Astrocyte of the cerebellum (primary cell): ENCODE measurements at regions not wholly inside any gene's neighbourhood (a gene's known extent, or its start where the extent isn't known, plus 50 kb on each side); places are given as distances from the start of the nearest gene placed in this dataset.
A peak's percentile ranks its signal among the peaks of the same experiment; 100 is the strongest.

ENCODE experiments used
- DNase-seq: peaks from one replicate; pipeline ENCODE4 v3.0.0-alpha.2; 2011; ENCODE audit warnings: low read depth
- H3K4me3 ChIP-seq: 2 replicates; pipeline ENCODE4 v1.5.1; 2011; ENCODE audit warnings: mild to moderate bottlenecking, low read depth, low read length, moderate library complexity
- in situ Hi-C: cut with HindIII; loops from 2 replicates; pipeline ENCODE4 v1.10.0; 2017; ENCODE audit warnings: low sequenced_read_pairs
- TF ChIP-seq, protein P1 (sequence below): IDR thresholded peaks from 2 replicates; pipeline ENCODE4 v1.5.1; 2012; ENCODE audit warnings: low read length, low read depth, moderate library complexity, mild to moderate bottlenecking; ENCODE audit errors: missing control alignments

DNA sequence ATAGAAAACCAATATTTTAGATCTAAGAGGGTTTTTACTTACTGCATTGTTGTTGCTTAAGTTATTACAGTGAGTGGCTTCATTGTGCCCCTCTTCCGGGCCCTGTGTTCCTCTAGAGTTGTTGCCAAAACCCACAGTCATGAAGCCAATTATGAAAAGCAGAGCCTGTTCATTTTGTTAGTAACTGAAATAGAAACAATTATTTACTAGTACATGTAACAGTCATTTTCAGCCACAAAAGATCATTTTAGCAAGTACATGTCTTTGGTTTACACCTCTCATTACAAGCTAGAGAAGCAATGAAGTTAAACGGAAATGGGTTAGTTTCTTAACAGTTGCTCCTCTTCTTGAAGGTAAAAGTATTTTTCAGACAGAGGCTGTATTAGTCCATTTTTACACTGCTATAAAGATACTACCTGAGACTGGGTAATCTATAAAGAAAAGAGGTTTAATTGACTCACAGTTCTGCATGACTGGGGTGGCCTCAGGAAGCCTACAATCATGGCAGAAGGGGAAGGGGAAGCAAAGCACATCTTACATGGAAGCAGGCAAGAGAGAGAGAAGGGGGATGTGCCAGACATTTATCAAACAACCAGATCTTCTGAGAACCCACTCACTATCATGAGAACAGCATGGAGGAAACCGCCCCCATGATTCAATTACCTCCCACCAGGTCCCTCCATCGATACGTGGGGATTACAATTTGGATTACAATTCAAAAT, 380.5 kb downstream of the SFMBT2 start:
- H3K4me3 ChIP-seq = no peak overlapping the region
- in situ Hi-C loops = no loop called here
- TF ChIP-seq, protein P1, sequence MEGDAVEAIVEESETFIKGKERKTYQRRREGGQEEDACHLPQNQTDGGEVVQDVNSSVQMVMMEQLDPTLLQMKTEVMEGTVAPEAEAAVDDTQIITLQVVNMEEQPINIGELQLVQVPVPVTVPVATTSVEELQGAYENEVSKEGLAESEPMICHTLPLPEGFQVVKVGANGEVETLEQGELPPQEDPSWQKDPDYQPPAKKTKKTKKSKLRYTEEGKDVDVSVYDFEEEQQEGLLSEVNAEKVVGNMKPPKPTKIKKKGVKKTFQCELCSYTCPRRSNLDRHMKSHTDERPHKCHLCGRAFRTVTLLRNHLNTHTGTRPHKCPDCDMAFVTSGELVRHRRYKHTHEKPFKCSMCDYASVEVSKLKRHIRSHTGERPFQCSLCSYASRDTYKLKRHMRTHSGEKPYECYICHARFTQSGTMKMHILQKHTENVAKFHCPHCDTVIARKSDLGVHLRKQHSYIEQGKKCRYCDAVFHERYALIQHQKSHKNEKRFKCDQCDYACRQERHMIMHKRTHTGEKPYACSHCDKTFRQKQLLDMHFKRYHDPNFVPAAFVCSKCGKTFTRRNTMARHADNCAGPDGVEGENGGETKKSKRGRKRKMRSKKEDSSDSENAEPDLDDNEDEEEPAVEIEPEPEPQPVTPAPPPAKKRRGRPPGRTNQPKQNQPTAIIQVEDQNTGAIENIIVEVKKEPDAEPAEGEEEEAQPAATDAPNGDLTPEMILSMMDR = no peak
- no peak for DNase-seq

DNA sequence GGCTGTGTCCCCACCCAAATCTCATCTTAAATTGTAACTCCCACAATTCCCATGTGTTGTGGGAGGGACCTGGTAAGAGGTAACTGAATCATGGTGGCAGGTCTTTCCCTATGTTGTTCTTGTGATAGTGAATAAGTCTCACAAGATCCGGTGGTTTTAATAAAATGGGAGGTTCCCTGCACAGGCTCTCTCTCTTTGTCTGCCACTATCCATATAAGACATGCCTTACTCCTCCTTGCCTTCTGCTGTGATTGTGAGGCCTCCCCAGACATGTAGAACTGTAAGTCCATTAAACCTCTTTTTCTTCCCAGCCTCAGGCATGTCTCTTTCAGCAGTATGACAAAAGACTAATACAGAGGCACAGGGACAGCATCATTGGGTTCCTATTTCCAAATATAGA, 381.2 kb downstream of the SFMBT2 start:
- H3K4me3 ChIP-seq = no peak overlapping the region
- TF ChIP-seq, protein P1 = no peak
- DNase-seq = no peak
- in situ Hi-C loops = no loop called here

DNA sequence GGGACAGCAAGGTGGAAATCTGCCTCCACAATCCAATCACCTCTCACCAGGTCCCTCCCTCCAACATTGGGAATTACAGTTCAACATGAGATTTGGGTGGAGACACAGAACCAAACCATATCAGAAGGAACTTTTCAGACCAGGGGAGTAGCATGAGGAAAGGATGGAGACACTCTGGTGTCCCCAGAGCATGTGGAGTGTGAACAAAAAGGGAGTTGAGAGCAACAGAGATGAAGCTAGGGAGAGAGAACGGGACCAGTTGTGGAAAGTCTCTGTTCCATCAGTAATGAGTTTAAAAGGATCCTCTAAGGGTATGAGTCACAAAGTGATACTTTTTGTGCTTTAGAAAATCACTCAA, 382.0 kb downstream of the SFMBT2 start:
- H3K4me3 ChIP-seq = no peak overlapping the region
- in situ Hi-C loops = no loop called here
- TF ChIP-seq, protein P1 = no peak
- no peak for DNase-seq

DNA sequence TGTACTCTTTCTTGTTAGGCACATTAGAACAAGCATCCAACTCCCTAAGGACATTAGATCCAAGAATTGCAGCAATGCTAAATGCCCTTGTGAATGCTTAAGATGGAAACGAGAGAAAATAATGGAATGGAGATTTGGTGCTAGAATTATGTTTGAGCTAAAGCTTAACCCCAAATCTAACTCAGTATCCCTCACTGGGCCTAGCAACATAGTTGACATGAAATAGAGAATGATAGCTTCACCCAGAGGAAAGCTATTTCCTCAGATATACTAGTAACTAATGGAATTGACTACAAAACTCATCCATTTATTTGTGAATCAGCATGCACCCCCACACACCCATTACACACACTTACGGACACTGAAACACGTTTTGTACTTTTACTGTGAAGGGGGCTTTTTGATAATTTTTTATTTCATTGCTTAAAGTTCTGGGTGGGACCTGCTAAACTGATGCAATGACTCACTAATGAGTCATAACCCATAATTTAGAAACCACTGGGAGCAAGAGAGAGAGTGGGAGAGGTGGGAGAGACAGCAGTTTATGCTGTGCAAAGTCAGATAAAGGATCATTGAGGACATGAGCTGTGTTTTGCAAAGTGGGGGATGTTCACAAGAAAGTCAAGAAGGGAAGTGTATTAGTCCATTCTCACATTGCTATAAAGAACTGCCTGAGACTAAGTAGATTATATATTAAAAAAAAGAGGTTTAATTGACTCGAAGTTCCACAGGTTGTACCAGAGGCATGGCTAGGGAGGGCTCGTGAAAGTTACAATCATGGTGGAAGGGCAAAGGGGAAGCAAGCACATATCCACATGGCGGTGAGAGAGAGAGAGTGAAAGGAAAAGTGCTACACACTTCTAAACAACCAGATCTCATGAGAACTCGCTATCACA, 382.7 kb downstream of the SFMBT2 start:
- peak; percentile 11 for DNase-seq
- in situ Hi-C loops = no loop called here
- no peak overlapping the region for H3K4me3 ChIP-seq
- TF ChIP-seq, protein P1 = no peak

DNA sequence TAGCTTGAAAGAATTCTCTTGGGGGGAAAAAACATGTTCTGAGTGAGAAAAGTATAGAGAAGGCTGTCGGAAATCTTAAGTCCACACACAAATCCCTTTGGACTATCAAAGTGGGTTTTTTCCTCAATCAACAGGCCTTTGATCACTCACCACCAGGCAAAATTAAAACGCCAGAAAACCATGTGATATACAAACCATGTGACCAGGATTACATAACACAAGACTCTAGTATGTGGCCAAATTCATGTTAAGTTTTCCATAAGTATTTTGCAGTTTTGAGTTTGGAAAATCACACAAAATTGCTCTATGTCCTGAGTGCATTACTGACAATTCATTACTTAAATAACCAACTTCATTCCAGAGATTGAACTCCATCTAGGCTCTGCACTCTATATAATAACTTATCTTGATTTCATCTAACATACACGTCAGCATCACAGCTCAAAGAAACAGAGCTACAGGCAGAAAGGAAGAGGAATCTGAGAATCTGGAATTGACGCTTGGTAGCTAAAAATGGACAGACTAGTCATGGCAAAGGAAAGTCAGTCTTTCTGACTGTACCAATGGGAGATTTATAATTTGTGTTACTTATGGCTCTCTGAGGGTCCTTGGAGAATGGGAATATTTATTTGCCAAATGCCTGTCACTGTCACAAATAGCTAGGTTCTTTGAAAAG, 383.5 kb downstream of the SFMBT2 start:
- TF ChIP-seq, protein P1 = no peak
- no peak for DNase-seq
- in situ Hi-C loops = no loop called here
- H3K4me3 ChIP-seq = no peak overlapping the region

DNA sequence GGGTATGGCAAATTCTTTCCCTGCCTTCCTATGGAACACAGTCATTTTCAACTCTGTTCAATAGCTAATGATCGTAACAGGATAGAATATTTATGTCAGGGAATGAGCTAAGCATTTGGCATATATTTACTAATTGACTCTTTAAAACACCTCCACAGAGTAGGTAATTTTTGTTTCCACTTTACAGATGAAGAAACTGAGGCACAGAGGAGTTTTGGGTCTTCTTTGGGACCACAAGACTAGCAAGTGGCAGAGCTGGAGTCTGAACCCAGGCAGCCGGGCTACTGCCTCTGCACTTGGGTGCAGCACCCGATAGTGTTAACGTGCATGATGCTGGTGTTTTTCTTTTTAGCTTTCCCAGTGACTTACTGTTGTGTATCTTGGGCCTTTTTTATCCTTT, 384.0 kb downstream of the SFMBT2 start:
- TF ChIP-seq, protein P1 = no peak
- in situ Hi-C loops = no loop called here
- no peak for DNase-seq
- H3K4me3 ChIP-seq = no peak overlapping the region
